IPS-NIHi11 (cell line): ENCODE measurements at regions not wholly inside any gene's neighbourhood (a gene's known extent, or its start where the extent isn't known, plus 50 kb on each side); places are given as distances from the start of the nearest gene placed in this dataset.

ENCODE experiments used
- DNase-seq: peaks from one replicate; pipeline ENCODE4 v3.0.0; 2012; ENCODE audit warnings: mixed read lengths, low spot score

- DNase-seq = no peak
Observed at GRCh38 chr19:16000024-16000663, 51.3 kb downstream of the OR10H4 start.

GRCh38 chr19:16001481-16002312 is 52.9 kb downstream of the OR10H4 start:
- no peak for DNase-seq

- no peak for DNase-seq
Observed at GRCh38 chr19:16002406-16003384, 53.9 kb downstream of the OR10H4 start.

GRCh38 chr19:16003391-16003790 is 54.6 kb downstream of the OR10H4 start:
- no peak for DNase-seq

- DNase-seq = no peak
Observed at GRCh38 chr19:16005925-16006324, 57.1 kb downstream of the OR10H4 start.

- DNase-seq = no peak
Observed at GRCh38 chr19:16012552-16012951, 63.7 kb upstream of the TPM4 start.

- no peak for DNase-seq
Observed at GRCh38 chr19:16013181-16013850, 63.0 kb upstream of the TPM4 start.

GRCh38 chr19:16013851-16014840 is 62.1 kb upstream of the TPM4 start:
- DNase-seq = no peak

GRCh38 chr19:16014923-16015804 is 61.1 kb upstream of the TPM4 start:
- no peak for DNase-seq

GRCh38 chr19:16015805-16016173 is 60.5 kb upstream of the TPM4 start:
- no peak for DNase-seq

GRCh38 chr19:16016226-16017137 is 59.8 kb upstream of the TPM4 start:
- DNase-seq = no peak

GRCh38 chr19:16017138-16017490 is 59.2 kb upstream of the TPM4 start:
- DNase-seq = no peak

- DNase-seq = no peak
Observed at GRCh38 chr19:16018106-16018755, 58.1 kb upstream of the TPM4 start.

- no peak for DNase-seq
Observed at GRCh38 chr19:16018801-16019551, 57.3 kb upstream of the TPM4 start.

GRCh38 chr19:16019691-16020448 is 56.4 kb upstream of the TPM4 start:
- DNase-seq = no peak

- no peak for DNase-seq
Observed at GRCh38 chr19:16021796-16022195, 54.5 kb upstream of the TPM4 start.

- no peak for DNase-seq
Observed at GRCh38 chr19:16022251-16022650, 54.0 kb upstream of the TPM4 start.
